HG02588 (cell line): ENCODE measurements at regions not wholly inside any gene's neighbourhood (a gene's known extent, or its start where the extent isn't known, plus 50 kb on each side); places are given as distances from the start of the nearest gene placed in this dataset.
"Not testable (repeated sequence)": the region's sequence is repeated elsewhere in the genome, so short reads cannot be mapped to it uniquely, and the experiment has no call there.

Source experiments
- ATAC-seq: cut with Tn5 transposase; IDR thresholded peaks from one replicate; pipeline ENCODE4 v1.9.1; 2021; ENCODE audit warnings: mild to moderate bottlenecking, moderate library complexity; ENCODE audit not compliant: unreplicated experiment

DNA sequence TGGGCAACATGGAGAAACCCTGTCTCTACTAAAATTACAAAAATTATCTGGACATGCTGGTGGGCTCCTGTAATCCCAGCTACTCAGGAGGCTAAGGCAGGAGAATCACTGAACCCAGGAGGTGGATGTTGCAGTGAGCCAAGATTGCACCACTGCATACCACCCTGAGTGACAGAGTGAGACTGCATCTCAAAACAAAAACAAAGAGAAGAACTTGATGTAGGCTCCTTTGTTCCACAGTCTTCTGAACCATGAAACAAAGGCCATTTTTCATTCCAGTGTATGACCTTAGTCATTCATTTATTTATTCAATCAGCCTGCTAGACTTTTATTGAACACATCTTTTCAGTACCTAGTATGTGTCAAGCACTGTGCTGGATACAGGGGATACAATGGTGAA lies 369.6 kb downstream of the FAT3 start:
- ATAC-seq = no peak

DNA sequence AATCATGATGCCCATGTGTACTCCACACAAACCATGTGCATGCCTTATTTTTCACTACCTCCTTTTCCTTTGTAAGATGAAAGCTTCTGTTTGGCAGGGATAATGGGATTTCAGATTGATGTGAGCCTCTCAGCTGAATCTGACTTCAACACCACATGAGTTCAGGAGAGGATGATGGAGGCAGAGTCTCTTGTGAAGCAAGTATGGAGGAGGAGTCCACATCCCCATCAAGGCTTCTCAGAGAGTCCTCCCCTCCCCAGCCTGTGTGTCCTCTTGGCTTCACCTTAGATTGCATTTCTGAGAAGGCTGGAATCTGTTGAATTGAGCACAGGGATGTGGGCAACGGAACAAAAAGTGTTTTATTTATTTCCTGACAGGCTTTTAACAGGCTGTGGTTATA lies 370.4 kb downstream of the FAT3 start:
- ATAC-seq = no peak

DNA sequence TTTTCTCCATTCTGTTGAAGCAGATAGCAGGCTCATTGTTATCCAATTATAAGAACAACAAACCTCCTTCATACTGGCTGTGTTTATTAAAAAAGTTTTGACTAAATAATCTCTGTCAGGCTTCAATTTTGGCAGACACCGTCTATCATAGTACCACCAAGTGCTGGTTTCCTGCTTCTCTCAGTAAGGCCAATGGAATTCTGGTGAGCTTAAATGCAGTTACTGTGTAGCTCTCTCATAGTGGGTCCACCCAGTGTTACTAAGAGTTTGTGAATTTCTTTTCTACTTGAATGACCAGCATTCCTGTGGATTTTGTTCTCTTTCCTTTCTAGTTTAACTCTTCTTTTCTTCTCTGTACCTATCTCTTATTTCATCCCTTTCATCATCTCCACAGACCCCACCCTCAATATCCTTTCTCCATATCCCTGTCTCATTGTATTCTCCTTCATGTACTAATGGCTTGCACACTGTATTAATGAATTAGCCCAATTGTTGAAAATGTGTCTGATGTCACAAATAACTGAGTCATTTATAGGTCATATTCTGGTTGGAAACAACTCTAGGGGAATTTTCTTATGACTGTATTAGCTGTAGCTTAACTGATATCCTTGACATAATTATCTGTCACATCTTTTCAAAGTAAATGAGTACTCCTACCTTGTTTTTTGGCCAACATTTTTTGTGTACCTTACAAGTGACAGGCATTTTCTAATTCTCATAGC lies 372.1 kb downstream of the FAT3 start:
- no peak for ATAC-seq

DNA sequence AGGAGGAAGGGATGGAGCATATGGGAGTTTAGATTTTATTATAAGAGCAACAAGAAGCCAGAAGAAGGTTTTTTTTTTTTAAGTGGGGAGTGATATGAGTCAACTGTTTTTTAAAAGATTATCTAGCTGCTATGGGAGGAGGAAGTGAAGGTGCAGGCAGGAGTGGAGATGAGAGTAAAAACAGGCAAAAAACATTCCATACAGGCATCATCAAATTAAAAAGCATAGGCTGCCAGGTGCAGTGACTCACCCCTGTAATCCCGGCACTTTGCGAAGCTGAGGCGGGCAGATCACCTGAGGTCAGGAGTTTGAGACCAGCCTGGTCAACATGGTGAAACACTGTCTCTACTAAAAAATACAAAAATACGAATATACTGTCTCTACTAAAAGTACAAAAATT lies 368.4 kb upstream of the MTNR1B start:
- ATAC-seq = no peak

DNA sequence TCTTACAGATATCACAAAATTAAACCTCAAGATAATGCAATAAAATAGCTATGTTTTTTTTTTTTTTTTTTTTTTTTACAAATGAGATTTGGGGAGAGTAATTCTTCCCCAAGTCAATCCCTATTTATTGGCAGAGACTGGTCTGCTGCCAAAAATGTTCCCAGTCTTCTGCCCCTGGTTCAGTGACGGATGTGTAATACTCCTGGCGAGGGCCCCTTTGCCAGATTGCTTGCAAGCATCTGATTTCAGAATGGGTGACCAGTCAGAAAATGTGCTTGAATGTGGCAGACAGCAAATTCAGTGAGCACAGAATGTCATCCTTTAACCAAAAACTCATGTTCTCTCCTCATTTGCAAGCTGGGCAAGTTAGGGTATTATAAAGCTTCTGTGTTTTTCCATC lies 363.8 kb upstream of the MTNR1B start:
- no peak for ATAC-seq

DNA sequence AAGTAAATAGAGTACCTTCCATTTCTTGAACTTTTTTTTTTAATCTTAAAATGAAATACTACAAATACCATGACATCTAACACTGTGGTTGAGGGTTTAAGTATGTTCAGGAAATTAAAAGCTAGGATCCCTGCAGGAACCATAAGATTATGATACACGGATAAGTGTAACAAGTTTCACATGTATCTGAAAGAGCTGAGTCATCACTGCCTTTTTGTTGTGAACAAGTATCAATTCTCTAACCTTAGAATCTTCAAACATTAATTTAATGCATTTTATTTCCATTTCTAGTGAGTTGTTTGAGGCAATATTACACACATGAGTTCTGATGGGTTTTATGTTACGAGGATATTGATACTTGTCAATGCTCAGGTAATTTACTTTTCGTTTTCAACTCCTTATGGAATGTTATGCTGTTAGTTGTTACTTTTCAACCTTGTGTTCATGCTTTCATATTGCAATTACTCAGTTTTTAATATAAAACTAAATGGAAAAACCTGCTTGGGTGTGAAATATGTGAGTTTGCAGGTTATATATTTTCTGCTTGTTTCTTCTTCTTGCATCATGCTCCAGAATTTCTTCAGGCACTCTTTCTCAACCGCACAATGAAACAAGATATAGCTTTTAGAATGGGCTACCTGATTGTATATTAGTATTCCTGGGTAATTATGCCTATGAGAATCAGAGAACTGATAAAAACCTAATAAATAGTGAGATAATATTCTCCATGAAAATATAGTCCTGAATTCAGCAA lies 361.3 kb upstream of the MTNR1B start:
- no peak for ATAC-seq

DNA sequence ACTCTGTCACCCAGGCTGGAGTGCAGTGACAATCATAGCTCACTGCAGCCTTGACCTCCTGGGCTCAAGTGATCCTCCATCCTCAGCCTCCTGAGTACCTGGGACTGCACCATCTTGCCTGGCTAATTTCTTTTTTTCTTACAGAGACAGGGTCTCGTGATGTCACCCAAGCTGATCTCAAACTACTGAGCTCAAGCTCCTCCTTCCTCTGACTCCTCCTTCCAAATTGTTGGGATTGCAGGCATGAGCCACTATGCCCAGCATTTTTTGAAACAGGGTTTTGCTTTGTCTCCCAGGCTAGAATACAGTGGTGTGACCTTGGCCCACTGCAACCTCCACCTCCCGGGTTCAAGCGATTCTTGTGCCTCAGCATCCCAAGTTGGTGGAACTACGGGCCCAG lies 358.3 kb upstream of the MTNR1B start:
- ATAC-seq = no peak

DNA sequence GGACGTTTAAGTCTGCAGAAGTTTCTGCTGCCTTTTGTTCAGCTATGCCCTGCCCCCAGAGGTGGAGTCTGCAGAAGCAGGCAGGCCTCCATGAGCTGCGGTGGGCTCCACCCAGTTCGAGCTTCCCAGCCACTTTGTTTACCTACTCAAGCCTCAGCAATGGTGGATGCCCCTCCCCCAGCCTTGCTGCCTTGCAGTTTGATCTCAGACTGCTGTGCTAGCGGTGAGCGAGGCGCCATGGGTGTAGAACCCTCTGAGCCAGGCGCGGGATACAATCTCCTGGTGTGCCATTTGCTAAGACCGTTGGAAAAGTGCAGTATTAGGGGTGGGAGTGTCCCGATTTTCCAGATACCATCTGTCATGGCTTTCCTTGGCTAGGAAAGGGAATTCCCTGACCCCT lies 351.4 kb upstream of the MTNR1B start:
- ATAC-seq = not testable (repeated sequence)

DNA sequence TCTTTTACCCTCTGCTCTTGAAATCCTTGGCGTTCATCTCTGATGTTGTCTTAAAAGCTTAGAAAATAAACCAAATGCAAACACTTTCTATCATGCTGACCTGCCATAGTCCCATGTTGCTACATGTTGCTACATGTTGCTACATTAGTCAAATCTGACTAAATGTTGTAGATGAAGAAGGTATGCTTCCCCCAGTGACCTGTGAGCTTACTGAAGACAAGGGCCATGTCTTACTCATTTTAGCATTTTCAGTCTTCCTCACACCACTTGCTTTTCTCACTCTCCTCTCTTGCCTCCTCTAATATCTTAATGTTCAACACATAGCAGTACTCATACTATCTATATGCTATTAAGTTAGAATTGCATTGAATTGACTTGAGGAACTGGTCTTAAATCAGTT lies 346.4 kb upstream of the MTNR1B start:
- no peak for ATAC-seq

DNA sequence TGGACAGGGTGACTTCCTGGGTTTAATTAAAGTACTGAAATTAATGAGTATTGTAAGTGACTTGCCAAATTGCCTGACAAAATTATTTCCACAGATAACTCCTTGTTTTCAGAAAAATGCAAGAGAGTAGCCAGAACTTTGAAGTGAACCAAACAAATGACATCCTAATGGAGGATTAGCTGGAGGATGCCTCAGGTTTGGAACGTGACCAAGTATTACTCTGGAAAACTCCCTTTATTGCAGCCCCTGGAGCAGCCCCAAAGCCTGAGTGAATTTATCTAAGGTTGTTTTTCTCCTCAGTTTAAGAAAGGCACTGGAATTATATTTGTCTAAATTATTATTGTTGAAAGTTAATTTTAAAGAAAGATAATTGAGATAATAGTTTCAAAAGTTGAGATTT lies 343.6 kb upstream of the MTNR1B start:
- ATAC-seq = no peak

DNA sequence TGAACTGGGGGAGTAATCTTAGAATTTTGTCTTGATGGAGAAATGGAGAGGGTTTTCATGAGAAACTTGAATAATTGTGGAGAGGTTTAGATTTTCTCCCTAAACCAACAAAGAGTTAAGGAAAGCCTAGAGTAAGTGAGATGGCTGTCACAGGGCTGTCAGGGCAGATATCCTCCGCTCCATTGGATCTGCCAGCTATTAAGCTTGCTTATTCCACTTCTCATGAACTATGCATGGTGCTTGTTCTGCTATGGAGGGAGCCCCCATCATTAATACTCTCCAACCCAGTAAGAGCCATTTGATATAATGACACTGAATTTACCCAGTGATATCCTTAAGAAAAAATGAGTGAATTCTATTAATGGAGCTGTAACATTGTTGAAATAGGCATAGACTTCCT lies 342.8 kb upstream of the MTNR1B start:
- no peak for ATAC-seq

DNA sequence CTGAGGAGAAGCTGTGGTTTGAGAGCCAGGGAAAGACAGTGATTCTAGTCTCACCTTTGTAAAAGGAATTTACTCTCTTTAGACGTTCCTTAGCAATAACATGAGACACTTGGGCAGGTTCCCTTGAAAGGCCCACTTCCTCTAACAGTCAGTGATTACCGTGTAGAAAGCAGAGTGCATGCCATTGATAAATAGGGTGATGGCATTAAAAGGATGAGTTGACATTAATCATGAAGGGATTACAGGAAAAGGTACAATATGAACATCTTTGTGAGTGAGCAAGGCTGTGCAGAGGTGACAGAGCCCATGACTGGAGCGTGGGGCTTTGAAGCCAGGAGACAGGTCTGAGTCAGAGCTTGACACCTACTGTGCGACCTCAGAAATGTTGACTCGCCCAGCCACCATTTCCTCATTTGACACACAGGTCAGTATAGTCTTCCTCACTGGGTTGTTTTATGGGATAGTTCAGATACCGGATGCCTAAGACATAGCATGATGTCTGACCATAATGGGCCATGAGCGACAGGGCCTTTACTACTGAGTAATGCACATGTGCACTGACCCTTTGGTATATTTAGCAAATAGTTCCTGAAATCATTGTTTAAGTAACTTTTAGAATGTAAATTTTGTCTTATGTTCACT lies 341.7 kb upstream of the MTNR1B start:
- no peak for ATAC-seq

DNA sequence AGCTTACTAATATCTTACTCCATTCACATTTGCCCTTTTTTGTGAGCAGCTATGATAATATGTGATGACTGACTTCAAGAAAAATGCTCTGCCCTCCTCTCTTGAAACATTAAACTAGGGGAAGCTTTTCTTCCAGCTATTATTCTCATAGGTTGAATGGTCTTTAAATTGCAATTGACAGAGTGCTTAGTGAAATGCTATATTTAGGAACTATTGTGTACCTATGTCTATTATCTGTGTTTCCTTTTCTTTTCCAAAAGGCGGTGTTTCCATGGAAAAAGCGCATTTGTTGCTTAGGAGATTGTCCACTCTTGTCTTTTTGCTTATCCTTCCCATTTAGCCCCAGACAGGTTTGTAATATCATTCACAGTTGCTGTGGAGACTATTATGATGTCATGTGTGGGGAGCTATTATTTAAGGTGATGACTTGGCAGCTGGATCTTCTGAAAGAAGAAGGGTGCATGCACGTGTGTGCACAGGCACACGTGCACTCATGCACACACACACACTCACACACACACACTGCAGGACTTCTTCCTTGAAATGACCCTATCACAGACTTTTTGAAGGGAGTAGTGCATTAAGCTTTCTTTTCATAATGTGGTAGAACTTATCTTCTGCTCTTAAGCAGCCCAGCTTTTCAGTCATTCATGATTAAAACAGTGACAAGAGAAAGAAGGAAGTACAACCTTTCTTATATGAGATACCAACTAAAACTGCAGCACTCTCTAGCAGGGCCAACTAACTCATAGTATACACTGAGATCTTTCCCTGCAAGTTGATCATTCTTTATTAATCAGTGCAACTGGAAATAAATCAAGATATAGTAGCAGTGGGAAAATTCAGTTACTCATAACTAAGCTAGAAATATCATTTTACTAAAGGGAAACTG lies 340.8 kb upstream of the MTNR1B start:
- no peak for ATAC-seq

DNA sequence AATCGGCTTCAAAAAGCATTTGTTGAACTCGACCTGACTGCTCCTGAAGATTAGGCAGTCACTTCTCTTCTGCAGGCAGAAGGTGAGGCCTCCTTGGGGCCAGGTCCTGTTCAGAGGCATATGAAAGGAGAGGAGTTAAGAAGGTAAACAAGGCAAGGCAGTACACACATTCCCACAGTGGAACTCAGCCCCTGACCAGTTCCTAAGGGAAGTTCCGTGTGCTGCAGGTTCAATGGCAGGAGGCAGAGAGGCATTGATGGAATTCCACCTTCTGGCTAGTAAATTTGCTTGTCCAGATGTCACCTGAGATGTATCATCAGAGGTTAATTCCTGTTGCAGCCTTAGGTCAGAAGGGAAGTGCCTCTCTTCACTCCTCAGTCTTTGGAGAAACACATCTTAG lies 337.0 kb upstream of the MTNR1B start:
- ATAC-seq = no peak

DNA sequence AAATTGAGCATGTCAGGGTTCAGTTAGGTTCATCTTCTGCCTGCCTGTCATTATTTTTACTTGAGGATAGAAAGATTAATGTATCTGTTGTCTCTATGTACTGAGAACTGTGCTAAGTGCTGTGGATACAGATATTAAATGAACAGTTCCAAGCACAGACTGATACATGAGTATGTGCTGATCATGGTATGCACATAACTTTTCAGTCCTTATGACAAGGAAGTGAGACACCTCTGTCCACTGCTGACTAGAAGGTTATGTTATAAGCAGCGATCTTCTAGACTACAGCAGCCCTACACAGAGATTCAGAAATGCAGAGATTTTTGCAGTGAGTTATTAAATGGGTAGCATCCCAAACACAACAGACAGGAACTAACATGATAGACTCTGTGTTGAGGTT lies 335.6 kb upstream of the MTNR1B start:
- no peak for ATAC-seq

DNA sequence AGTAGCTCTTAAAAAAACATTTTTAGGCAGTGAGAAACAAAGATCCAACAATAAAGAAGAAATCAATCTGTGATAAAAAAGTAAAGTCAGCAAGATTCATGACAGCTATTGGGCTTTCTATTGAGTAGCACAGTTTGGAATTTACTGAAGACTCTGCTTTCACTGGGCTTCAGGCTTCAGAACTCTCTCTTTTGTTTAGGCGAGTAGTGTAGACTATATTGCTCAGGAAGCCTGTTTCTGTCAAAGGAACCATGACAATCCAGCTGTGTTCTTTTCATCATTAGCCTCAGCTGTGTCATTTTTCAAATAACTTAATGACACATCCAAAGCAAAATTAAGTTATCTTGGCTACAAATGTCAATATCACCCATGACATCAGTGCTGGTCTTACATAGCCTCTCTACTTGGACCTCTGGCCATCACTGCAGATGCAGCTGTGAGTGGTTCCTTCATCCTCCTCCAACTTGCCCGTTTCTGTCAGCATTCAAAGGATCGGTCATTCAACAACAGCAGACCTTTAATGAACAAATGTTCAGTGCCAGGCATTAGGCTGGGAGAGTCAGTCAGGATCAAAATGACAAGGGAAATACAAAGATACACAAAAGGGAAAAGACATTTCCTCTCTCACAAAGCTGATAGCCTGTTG lies 332.8 kb upstream of the MTNR1B start:
- ATAC-seq = no peak

DNA sequence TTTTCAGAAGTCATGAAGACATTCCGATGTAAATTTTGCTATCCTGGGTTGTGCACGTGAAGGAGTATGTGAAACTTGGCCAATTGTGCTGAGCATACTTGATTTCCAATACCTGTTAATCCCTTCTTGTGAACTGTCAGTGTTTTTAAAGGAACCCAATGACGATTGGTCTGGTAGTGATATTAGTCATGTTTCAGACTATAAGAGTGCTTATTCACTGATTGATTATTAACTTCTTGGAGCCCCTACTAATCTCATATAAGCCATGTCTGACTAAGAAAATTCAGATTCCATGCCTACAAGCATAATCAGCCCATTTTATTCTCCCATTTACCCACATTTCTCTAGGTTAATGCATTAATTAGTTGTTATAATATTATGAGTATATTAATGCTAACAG lies 330.8 kb upstream of the MTNR1B start:
- no peak for ATAC-seq

DNA sequence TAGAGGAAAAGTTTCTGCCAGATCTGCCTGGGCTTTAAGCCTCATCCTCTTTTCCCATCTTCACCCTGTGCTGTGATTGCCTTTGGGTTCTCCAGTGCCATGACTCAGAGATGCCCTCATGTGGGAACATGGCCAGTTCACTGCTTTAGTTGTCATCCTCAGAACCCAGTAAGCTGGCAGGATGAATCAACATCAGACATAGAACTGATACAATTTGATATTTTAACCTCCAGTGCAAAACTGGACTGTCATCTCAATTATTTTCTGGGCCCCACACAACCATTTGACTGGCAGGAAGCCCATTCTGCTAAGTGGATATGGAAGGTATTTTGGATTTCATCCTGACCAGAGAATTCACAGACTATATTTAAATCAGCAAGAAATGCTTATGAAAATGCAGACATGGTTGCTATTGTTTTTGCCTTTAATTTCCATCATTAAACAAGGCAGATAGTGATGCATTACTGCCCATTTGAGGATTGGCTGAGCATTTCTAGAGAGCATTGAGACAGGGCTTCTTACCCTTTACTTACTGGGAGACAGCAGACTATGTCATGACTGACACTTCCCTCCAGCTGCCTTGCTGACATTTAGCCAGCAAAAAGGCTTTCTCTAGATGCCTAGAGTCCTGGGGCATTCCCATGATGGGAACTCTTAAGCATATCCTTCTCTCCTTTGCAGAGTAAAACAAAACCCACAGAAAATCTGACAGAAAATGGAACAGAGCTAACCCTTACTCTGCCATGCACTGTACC lies 327.1 kb upstream of the MTNR1B start:
- no peak for ATAC-seq

DNA sequence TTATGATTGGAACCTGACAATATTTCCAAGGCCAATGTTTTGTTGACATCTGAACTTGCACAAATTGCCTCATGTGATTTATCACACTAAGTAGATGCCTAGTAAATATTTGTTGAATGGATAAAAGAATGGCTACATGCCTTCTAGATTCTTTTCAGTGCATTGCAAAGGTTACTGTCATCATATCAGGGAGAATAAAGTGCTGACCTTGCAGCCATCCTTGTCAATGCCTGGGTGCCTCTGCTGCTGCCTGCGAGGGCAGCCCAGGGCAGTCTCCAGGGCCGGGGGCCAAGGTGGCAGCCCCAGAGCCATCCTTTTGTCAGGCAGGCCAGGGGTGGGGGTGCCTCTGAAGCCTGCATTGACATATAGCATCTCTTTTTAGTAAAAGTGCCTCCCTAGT lies 325.6 kb upstream of the MTNR1B start:
- no peak for ATAC-seq
